PC-9 (cell line): ENCODE measurements at regions not wholly inside any gene's neighbourhood (a gene's known extent, or its start where the extent isn't known, plus 50 kb on each side); places are given as distances from the start of the nearest gene placed in this dataset.

ENCODE experiments used
- BruUV-seq: library from RNA; stranded (reverse); fragments of 400-500 nt; replicated peaks from 2 replicates; lab custom pipeline; 2021; lab: Mats Ljungman, UMichigan
- CTCF ChIA-PET: fragments of 300-600 bp; sonication (Branson Sonifier 250); formaldehyde crosslinking; loops from one replicate; lab custom pipeline; 2022; ENCODE audit warnings: antibody characterized with exemption; lab: Charles Lee
- POLR2A ChIA-PET: fragments of 300-600 bp; sonication (Branson Sonifier 250); formaldehyde crosslinking; loops from one replicate; lab custom pipeline; 2022; ENCODE audit warnings: antibody characterized with exemption; ENCODE audit not compliant: unreplicated experiment; lab: Charles Lee
- DNase-seq, 2 experiments: peaks; one replicate each; pipeline versions ENCODE4 v3.0.0 to v3.0.0-alpha.2; 2015 to 2022; ENCODE audit warnings: mixed read lengths in 1 of 2
- H2AFZ ChIP-seq: fragments of 200-600 bp; sonication (generic); 2 replicates; pipeline ENCODE4 v1.8.1; 2017; ENCODE audit warnings: antibody characterized with exemption
- H3F3A ChIP-seq: fragments of 200-600 bp; sonication (generic); 2 replicates; pipeline ENCODE4 v1.8.1; 2017; ENCODE audit warnings: antibody characterized with exemption, mild to moderate bottlenecking, low read depth; ENCODE audit not compliant: insufficient read depth
- H3K27ac ChIP-seq: fragments of 200-600 bp; sonication (generic); 2 replicates; pipeline ENCODE4 v1.6.1; 2016; ENCODE audit warnings: mixed run types
- H3K27me3 ChIP-seq: fragments of 200-600 bp; sonication (generic); 2 replicates; pipeline ENCODE4 v1.6.1; 2016; ENCODE audit warnings: low read depth, mixed run types; ENCODE audit not compliant: insufficient read depth
- H3K36me3 ChIP-seq: fragments of 200-600 bp; sonication (generic); 2 replicates; pipeline ENCODE4 v1.6.1; 2016; ENCODE audit warnings: low read depth, mixed run types
- H3K4me1 ChIP-seq: fragments of 200-600 bp; sonication (generic); replicated peaks from 2 replicates; pipeline ENCODE4 v1.6.1; 2016; ENCODE audit warnings: mixed run types; ENCODE audit not compliant: insufficient read depth
- H3K4me2 ChIP-seq: fragments of 200-600 bp; sonication (generic); 2 replicates; pipeline ENCODE4 v1.6.1; 2017; ENCODE audit warnings: mixed run types
- H3K4me3 ChIP-seq: fragments of 200-600 bp; sonication (generic); 2 replicates; pipeline ENCODE4 v1.6.1; 2016; ENCODE audit warnings: mixed run types
- H3K79me2 ChIP-seq: fragments of 200-600 bp; sonication (generic); 2 replicates; pipeline ENCODE4 v1.6.1; 2017; ENCODE audit warnings: low read depth, mixed run types
- H3K9me2 ChIP-seq: fragments of 200-600 bp; sonication (generic); 2 replicates; pipeline ENCODE4 v1.8.1; 2017; ENCODE audit warnings: mild to moderate bottlenecking; ENCODE audit not compliant: insufficient read depth
- H3K9me3 ChIP-seq: fragments of 200-600 bp; sonication (generic); 2 replicates; pipeline ENCODE4 v1.8.1; 2016; ENCODE audit warnings: low read depth; ENCODE audit not compliant: insufficient read depth
- H4K20me1 ChIP-seq: fragments of 200-600 bp; sonication (generic); 2 replicates; pipeline ENCODE4 v1.8.1; 2017; ENCODE audit not compliant: insufficient read depth
- EZH2 ChIP-seq: fragments of 200-600 bp; sonication (generic); IDR thresholded peaks from 2 replicates; pipeline ENCODE4 v1.8.0; 2017; ENCODE audit warnings: antibody characterized with exemption, low read depth
- intact Hi-C: fragments of 100-400 bp; cut with micrococcal nuclease; formaldehyde crosslinking; loops from one replicate; pipeline ENCODE4 v1.10.0; 2022; ENCODE audit not compliant: unreplicated experiment
- TF ChIP-seq, protein P1 (sequence below): fragments of 200-600 bp; sonication (generic); conservative IDR thresholded peaks from 2 replicates; pipeline ENCODE4 v1.6.1; 2017; ENCODE audit warnings: mixed run types, antibody characterized with exemption, mild to moderate bottlenecking, moderate library complexity

- no peak for TF ChIP-seq EZH2
- TF ChIP-seq, protein P1, sequence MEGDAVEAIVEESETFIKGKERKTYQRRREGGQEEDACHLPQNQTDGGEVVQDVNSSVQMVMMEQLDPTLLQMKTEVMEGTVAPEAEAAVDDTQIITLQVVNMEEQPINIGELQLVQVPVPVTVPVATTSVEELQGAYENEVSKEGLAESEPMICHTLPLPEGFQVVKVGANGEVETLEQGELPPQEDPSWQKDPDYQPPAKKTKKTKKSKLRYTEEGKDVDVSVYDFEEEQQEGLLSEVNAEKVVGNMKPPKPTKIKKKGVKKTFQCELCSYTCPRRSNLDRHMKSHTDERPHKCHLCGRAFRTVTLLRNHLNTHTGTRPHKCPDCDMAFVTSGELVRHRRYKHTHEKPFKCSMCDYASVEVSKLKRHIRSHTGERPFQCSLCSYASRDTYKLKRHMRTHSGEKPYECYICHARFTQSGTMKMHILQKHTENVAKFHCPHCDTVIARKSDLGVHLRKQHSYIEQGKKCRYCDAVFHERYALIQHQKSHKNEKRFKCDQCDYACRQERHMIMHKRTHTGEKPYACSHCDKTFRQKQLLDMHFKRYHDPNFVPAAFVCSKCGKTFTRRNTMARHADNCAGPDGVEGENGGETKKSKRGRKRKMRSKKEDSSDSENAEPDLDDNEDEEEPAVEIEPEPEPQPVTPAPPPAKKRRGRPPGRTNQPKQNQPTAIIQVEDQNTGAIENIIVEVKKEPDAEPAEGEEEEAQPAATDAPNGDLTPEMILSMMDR, result no peak
- peaks cover 34% of the 10 kb centered on the region for H3K4me1 ChIP-seq
- ChIA-PET POLR2A (no interaction called here), CTCF (no interaction called here)
- no peak for DNase-seq
- no peak overlapping the region for H3K27ac ChIP-seq
- intact Hi-C loops, result loop anchor here (10.0 kb wide), 1 partner anchor 76 kb away; no protein-coding TSS in a partner anchor
- H3F3A ChIP-seq, result peaks cover 20% of the 10 kb centered on the region
- H2AFZ ChIP-seq, result no peak overlapping the region
- H3K36me3 ChIP-seq, result no peaks in the 10 kb centered on the region
- no peaks in the 10 kb centered on the region for H4K20me1 ChIP-seq
- H3K79me2 ChIP-seq, result no peaks in the 10 kb centered on the region
- H3K9me3 ChIP-seq, result no peaks in the 10 kb centered on the region
- no peak overlapping the region for H3K4me2 ChIP-seq
- BruUV-seq, result no TSS peak
- no peaks in the 10 kb centered on the region for H3K9me2 ChIP-seq
- H3K4me3 ChIP-seq, result no peak overlapping the region
- no peaks in the 10 kb centered on the region for H3K27me3 ChIP-seq
Measured at GRCh38 chr4:185870366-185870765, 58.4 kb upstream of the SORBS2 start.

DNA sequence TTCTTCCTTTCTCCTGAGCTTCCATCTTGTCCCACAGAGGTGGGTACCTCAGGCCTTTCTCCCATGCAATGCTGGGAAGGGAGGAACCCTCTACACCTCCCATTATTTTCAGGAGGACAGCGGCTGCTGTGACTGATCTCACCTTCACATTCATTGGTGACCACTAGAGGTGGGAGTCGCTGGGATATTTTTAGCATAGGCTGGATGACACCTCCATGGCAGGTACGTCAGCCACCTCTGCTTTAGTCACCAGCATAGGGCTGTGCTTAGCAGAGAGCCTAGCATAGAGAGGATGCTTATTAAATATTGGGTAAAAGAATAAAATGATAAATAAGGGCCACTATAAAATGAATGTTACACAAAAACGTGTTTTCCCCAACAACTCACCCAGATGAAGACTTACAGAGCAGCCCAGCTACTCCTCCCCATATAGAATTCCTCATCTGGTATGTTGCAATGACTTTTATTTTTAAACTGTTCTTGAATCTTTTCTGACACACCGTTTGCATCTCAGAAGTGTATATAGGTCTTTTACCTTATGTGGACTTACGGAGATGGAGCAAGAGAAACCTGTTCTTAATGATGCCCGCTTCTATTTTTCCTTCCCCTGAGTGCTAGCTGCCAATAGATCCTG, 60.9 kb upstream of the SORBS2 start:
- Histone ChIP-seq H4K20me1 (no peaks in the 10 kb centered on the region), H3K27ac (no peak overlapping the region), H3F3A (peaks cover 11% of the 10 kb centered on the region), H3K4me1 (peaks cover 24% of the 10 kb centered on the region), H2AFZ (no peak overlapping the region), H3K4me2 (no peak overlapping the region), H3K9me2 (no peaks in the 10 kb centered on the region), H3K79me2 (no peaks in the 10 kb centered on the region), H3K27me3 (no peaks in the 10 kb centered on the region), H3K4me3 (no peak overlapping the region), H3K36me3 (no peaks in the 10 kb centered on the region), H3K9me3 (no peaks in the 10 kb centered on the region)
- no TSS peak for BruUV-seq
- ChIA-PET CTCF (no interaction called here), POLR2A (no interaction called here)
- intact Hi-C loops, result loop anchor here (10.0 kb wide), 1 partner anchor 78 kb away; no protein-coding TSS in a partner anchor
- no peak for DNase-seq
- TF ChIP-seq, protein P1, result no peak
- TF ChIP-seq EZH2, result no peak

DNA sequence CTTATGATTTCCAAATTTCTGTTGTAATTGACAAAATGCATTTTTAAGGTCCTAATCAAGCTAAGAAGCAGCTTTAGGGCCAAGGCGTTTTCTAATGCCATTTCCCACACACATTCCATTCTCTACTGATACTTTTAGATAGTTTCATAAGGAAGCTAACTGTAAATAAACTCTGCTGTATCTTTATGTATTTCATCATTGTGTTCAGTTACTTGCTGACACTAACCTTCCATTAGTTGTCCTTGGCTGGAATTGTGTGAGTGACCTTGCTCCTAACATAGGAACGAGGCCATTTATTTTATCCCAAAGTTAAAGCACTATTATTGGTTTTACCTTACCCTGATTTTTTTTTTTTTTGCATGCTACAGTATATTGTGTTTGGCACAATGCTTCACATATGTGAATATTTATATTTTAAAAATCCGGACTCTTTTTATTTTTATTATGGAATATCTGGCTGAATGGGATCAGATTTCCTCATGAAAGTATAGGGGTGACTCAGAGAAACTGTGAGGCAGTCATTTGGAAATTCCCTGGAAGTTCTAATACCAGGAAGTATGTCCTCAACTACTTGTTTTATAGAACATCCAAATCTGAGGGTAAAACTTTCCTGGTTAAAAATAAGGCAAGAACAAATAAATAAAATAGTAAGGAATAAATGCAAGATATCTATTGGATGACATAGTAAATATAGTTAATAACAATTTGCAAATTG, 62.7 kb upstream of the SORBS2 start:
- CTCF ChIA-PET, result no interaction called here

More for the DNA sequence above, 62.7 kb upstream of the SORBS2 start:
- H3F3A ChIP-seq, result no peaks in the 10 kb centered on the region; the same call in 1 of the 2 replicates
- no peak for TF ChIP-seq EZH2
- TF ChIP-seq, protein P1, result no peak
- H3K27ac ChIP-seq, result peak overlapping the region; percentile 65
- POLR2A ChIA-PET, result interaction anchor here (0.5 to 0.6 kb wide), 2 partner anchors 22 to 113 kb away, joined by 4 to 20 read pairs; no protein-coding TSS in a partner anchor
- H2AFZ ChIP-seq, result no peak overlapping the region
- H3K79me2 ChIP-seq, result no peaks in the 10 kb centered on the region
- DNase-seq, result peak in 1 of 2 experiments; percentile 49
- intact Hi-C loops, result loop anchor here (10.0 kb wide), 1 partner anchor 80 kb away; no protein-coding TSS in a partner anchor
- no peak overlapping the region for H3K4me3 ChIP-seq
- no peak overlapping the region for H3K4me2 ChIP-seq
- no peaks in the 10 kb centered on the region for H3K9me3 ChIP-seq
- H3K27me3 ChIP-seq, result no peaks in the 10 kb centered on the region
- BruUV-seq, result no TSS peak
- peaks cover 11% of the 10 kb centered on the region for H3K4me1 ChIP-seq
- no peaks in the 10 kb centered on the region for H3K36me3 ChIP-seq
- no peaks in the 10 kb centered on the region for H4K20me1 ChIP-seq
- no peaks in the 10 kb centered on the region for H3K9me2 ChIP-seq
